ENCODE measurements at regions not wholly inside any gene's neighbourhood (a gene's known extent, or its start where the extent isn't known, plus 50 kb on each side); places are given as distances from the start of the nearest gene placed in this dataset.

- TF ChIP-seq POLR2AphosphoS5 (IDR thresholded peaks at IDR 0.05; ENCODE audit: borderline replicate concordance, low read depth, low read length) (no peak), FOXP2 (optimal IDR thresholded peaks at IDR 0.05; ENCODE audit: control extremely low read depth, extremely low read length, insufficient read depth) (no peak)
These were observed 164.4 kb downstream of the SH2D4B start for GRCh38 chr10:80702143-80702542.
